DMS79 treated with DMSO at 0.1 percent for 48 hours (cell line): ENCODE measurements at regions not wholly inside any gene's neighbourhood (a gene's known extent, or its start where the extent isn't known, plus 50 kb on each side); places are given as distances from the start of the nearest gene placed in this dataset.

Experiments used
- DNase-seq: peaks from one replicate; lab custom pipeline; 2025; lab: John Stamatoyannopoulos, UW

- peak; percentile 80 for DNase-seq
Observed at GRCh38 chr14:58813745-58814144, 176.0 kb downstream of the DACT1 start.

- no peak for DNase-seq
Observed at GRCh38 chr14:58814466-58814865, 176.7 kb downstream of the DACT1 start.

- DNase-seq = no peak
Observed at GRCh38 chr14:58815161-58815701, 177.5 kb downstream of the DACT1 start.

- no peak for DNase-seq
Observed at GRCh38 chr14:58815794-58816193, 178.0 kb downstream of the DACT1 start.

GRCh38 chr14:58816416-58817115 is 178.8 kb downstream of the DACT1 start:
- DNase-seq = no peak

- no peak for DNase-seq
Observed at GRCh38 chr14:58817846-58818245, 180.1 kb downstream of the DACT1 start.

- DNase-seq = no peak
Observed at GRCh38 chr14:58820032-58820431, 182.3 kb downstream of the DACT1 start.

GRCh38 chr14:58821421-58821820 is 183.7 kb downstream of the DACT1 start:
- no peak for DNase-seq

- DNase-seq = no peak
Observed at GRCh38 chr14:58822856-58823255, 185.1 kb downstream of the DACT1 start.

- no peak for DNase-seq
Observed at GRCh38 chr14:58823312-58823711, 185.6 kb downstream of the DACT1 start.

- no peak for DNase-seq
Observed at GRCh38 chr14:58824106-58824505, 186.3 kb downstream of the DACT1 start.

GRCh38 chr14:58824796-58825195 is 187.0 kb downstream of the DACT1 start:
- no peak for DNase-seq

GRCh38 chr14:58825606-58826005 is 187.8 kb downstream of the DACT1 start:
- DNase-seq = no peak

GRCh38 chr14:58826845-58827686 is 189.3 kb downstream of the DACT1 start:
- no peak for DNase-seq

GRCh38 chr14:58828298-58828697 is 190.5 kb downstream of the DACT1 start:
- no peak for DNase-seq

GRCh38 chr14:58829594-58829993 is 191.8 kb downstream of the DACT1 start:
- peak; percentile 91 for DNase-seq

GRCh38 chr14:58830121-58830520 is 192.4 kb downstream of the DACT1 start:
- no peak for DNase-seq

- peak; percentile 84 for DNase-seq
Observed at GRCh38 chr14:58832095-58832521, 194.3 kb downstream of the DACT1 start.

GRCh38 chr14:58833634-58834378 is 196.0 kb downstream of the DACT1 start:
- DNase-seq = no peak

- peak; percentile 81 for DNase-seq
Observed at GRCh38 chr14:58836303-58836974, 198.7 kb downstream of the DACT1 start.

- DNase-seq = no peak
Observed at GRCh38 chr14:58839233-58839632, 201.5 kb downstream of the DACT1 start.

- peak; percentile 81 for DNase-seq
Observed at GRCh38 chr14:58844544-58844943, 206.8 kb downstream of the DACT1 start.
